Esophagus muscularis mucosa (tissue), 4 donors: ENCODE measurements at regions not wholly inside any gene's neighbourhood (a gene's known extent, or its start where the extent isn't known, plus 50 kb on each side); places are given as distances from the start of the nearest gene placed in this dataset.
"Not testable (repeated sequence)": the region's sequence is repeated elsewhere in the genome, so short reads cannot be mapped to it uniquely, and the experiment has no call there.

Source experiments
- DNase-seq: peaks from one replicate; pipeline ENCODE4 v3.0.0-alpha.2; 2017; ENCODE audit errors: extremely low spot score
- H3K27ac ChIP-seq, 4 donors: fragments of 200-600 bp; sonication (generic); replicated peaks in 1 of 4; 1 replicate in 3 of 4; 2 replicates in 1 of 4; pipeline ENCODE4 v1.5.1; 2016 to 2019; ENCODE audit warnings: mild to moderate bottlenecking in 1 of 4
- H3K27me3 ChIP-seq, 4 donors: fragments of 200-600 bp; sonication (generic); one replicate each; pipeline versions ENCODE4 v1.5.1 to v1.6.0; 2016 to 2019
- H3K36me3 ChIP-seq, 4 donors: fragments of 200-600 bp; sonication (generic); one replicate each; pipeline ENCODE4 v1.5.1; 2016 to 2019
- H3K4me1 ChIP-seq, 4 donors: fragments of 200-600 bp; sonication (generic); one replicate each; pipeline ENCODE4 v1.5.1; 2016 to 2019
- H3K4me3 ChIP-seq, 4 donors: fragments of 200-600 bp; sonication (generic); 1 replicate in 2 of 4; 2 replicates in 2 of 4; pipeline ENCODE4 v1.5.1; 2016 to 2019; ENCODE audit warnings: mild to moderate bottlenecking in 4 of 4, moderate library complexity in 1 of 4
- H3K9me3 ChIP-seq, 4 donors: fragments of 200-600 bp; sonication (generic); 1 replicate in 3 of 4; 2 replicates in 1 of 4; pipeline ENCODE4 v1.5.1; 2016 to 2019
- CTCF ChIP-seq, 3 experiments: fragments of 200-600 bp in 2 of 3; fragments of 450-650 bp in 1 of 3; sonication (generic) in 2 of 3; IDR thresholded peaks; one replicate each; pipeline ENCODE4 v1.5.1; 2017 to 2019; ENCODE audit warnings: antibody characterized with exemption in 3 of 3, mild to moderate bottlenecking in 2 of 3, moderate library complexity in 1 of 3
- EP300 ChIP-seq: sonication (generic); formaldehyde crosslinking; IDR thresholded peaks from one replicate; pipeline ENCODE4 v1.6.1; 2017; ENCODE audit warnings: antibody characterized with exemption
- POLR2A ChIP-seq: fragments of 450-650 bp; IDR thresholded peaks from one replicate; pipeline ENCODE4 v1.6.1; 2017; ENCODE audit warnings: antibody characterized with exemption, moderate library complexity, mild to moderate bottlenecking, low read depth
- POLR2AphosphoS5 ChIP-seq, 2 donors: sonication (generic); formaldehyde crosslinking; IDR thresholded peaks; one replicate each; pipeline ENCODE4 v1.6.1; 2017; ENCODE audit warnings: antibody characterized with exemption in 2 of 2
- WGBS: methylation state at CpG from one replicate; pipeline ENCODE4 v1.1.5; 2018; 5-methylcytosine and 5-hydroxymethylcytosine counted together
- intact Hi-C: fragments of 100-400 bp; cut with DNase I; formaldehyde crosslinking; loops from one replicate; pipeline ENCODE4 v1.15.1; 2023

GRCh38 chr4:79164907-79165610 is 160.8 kb downstream of the NAA11 start:
- no peak for DNase-seq
- TF ChIP-seq POLR2AphosphoS5 (IDR thresholded peaks at IDR 0.05) = no peak
- no peak for TF ChIP-seq CTCF (IDR thresholded peaks at IDR 0.05)
- TF ChIP-seq EP300 = no peak
- no peak for TF ChIP-seq POLR2A
- WGBS = 74% methylated on average over 4 of the region's 4 CpGs
- Histone ChIP-seq H3K27ac (no peak overlapping the region), H3K4me3 (no peak overlapping the region), H3K9me3 (no peaks in the 10 kb centered on the region), H3K27me3 (no peaks in the 10 kb centered on the region), H3K36me3 (no peaks in the 10 kb centered on the region), H3K4me1 (no peaks in the 10 kb centered on the region)
- intact Hi-C loops = no loop called here

GRCh38 chr4:79163981-79164490 is 161.8 kb downstream of the NAA11 start:
- Histone ChIP-seq H3K4me3 (no peak overlapping the region), H3K27ac (no peak overlapping the region), H3K36me3 (no peaks in the 10 kb centered on the region), H3K4me1 (no peaks in the 10 kb centered on the region), H3K27me3 (no peaks in the 10 kb centered on the region), H3K9me3 (no peaks in the 10 kb centered on the region)
- intact Hi-C loops = no loop called here
- TF ChIP-seq POLR2A (no peak), CTCF (IDR thresholded peaks at IDR 0.05) (no peak), EP300 (no peak), POLR2AphosphoS5 (IDR thresholded peaks at IDR 0.05) (no peak)
- 85% methylated on average over 4 of the region's 4 CpGs for WGBS
- DNase-seq = no peak

- WGBS = 91% methylated on average over 2 of the region's 2 CpGs
- TF ChIP-seq CTCF (IDR thresholded peaks at IDR 0.05) (no peak), POLR2A (no peak), EP300 (no peak), POLR2AphosphoS5 (IDR thresholded peaks at IDR 0.05) (no peak)
Observed at GRCh38 chr4:79160962-79161361, 164.9 kb downstream of the NAA11 start.

GRCh38 chr4:79158705-79159104 is 167.2 kb downstream of the NAA11 start:
- H3K4me1 ChIP-seq, H3K27ac ChIP-seq, H3K27me3 ChIP-seq, H3K4me3 ChIP-seq, intact Hi-C loops, H3K9me3 ChIP-seq, DNase-seq, H3K36me3 ChIP-seq: not testable (repeated sequence)
- WGBS = 90% methylated on average over 2 of the region's 2 CpGs

More at GRCh38 chr4:79160962-79161361, 164.9 kb downstream of the NAA11 start:
- no peak overlapping the region for H3K4me3 ChIP-seq
- H3K4me1 ChIP-seq = no peaks in the 10 kb centered on the region
- H3K27me3 ChIP-seq = no peaks in the 10 kb centered on the region
- no peak overlapping the region for H3K27ac ChIP-seq
- no peaks in the 10 kb centered on the region for H3K36me3 ChIP-seq
- no peak for DNase-seq
- intact Hi-C loops = no loop called here
- no peaks in the 10 kb centered on the region for H3K9me3 ChIP-seq

- intact Hi-C loops = no loop called here
- Histone ChIP-seq H3K4me3 (no peak overlapping the region), H3K27me3 (no peaks in the 10 kb centered on the region), H3K27ac (no peak overlapping the region), H3K9me3 (peaks cover 0 to 12% (median 8%) of the 10 kb centered on the region in 4 donors), H3K36me3 (no peaks in the 10 kb centered on the region), H3K4me1 (no peaks in the 10 kb centered on the region)
- TF ChIP-seq CTCF (IDR thresholded peaks at IDR 0.05) (no peak), POLR2AphosphoS5 (IDR thresholded peaks at IDR 0.05) (no peak)
- no peak for DNase-seq
- 73% methylated on average over 3 of the region's 3 CpGs for WGBS
Observed at GRCh38 chr4:79155336-79155735, 170.5 kb downstream of the NAA11 start.
